ENCODE measurements at regions not wholly inside any gene's neighbourhood (a gene's known extent, or its start where the extent isn't known, plus 50 kb on each side); places are given as distances from the start of the nearest gene placed in this dataset.
"Not testable (repeated sequence)": the region's sequence is repeated elsewhere in the genome, so short reads cannot be mapped to it uniquely, and the experiment has no call there.

DNA sequence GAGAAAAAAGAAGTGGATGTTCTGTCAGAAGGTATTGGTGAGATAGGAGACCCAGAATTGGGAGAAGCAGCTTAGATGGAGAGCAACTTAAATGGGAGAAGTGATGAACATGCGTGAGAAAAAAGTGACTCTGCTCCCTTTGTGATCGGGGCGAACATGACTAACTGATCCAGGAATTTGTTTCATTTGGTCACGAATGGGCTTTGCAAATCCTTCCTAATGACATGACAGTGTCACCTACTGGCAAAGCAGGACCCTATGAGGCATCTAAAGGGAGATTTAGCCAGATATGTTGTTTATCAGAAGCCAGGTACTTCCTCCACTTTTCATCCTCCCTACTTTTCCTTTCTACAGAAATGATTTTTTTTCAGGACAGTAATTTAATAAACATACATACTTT, 787.4 kb upstream of the RGMB start:
- intact Hi-C loops (cut with DNase I), result no loop called here

DNA sequence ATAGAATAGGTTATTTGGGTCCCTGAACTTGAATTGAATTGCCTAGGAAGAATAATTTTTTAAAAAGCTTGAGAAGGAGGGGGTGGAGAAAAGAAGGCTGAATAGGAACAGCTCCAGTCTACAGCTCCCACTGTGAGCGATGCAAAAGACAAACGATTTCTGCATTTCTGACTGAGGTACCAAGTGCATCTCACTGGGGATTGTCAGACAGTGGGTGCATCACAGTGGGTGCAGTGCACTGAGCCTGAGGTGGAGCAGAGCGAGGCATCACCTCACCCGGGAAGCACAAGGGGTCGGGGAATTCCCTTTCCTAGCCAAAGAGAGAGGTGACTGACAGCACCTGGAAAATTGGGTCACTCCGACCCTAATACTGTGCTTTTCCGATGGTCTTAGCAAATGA, 782.2 kb upstream of the RGMB start:
- ATAC-seq (ENCODE audit: low FRiP score) (no peak), DNase-seq (no peak)
- Histone ChIP-seq H3K4me3 (ENCODE audit: low read length in 2 of 2) (no peak overlapping the region), H3K36me3 (ENCODE audit: control insufficient read depth in 1 of 2, insufficient read depth in 2 of 2, low read length in 1 of 2) (no peaks in the 10 kb centered on the region), H3K9me3 (ENCODE audit: control insufficient read depth, low read length) (no peaks in the 10 kb centered on the region), H3K27me3 (ENCODE audit: control insufficient read depth in 1 of 2, insufficient read depth in 2 of 2, low read length in 1 of 2) (no peaks in the 10 kb centered on the region), H3K27ac (ENCODE audit: low read depth in 1 of 2, low read length in 2 of 2) (no peak overlapping the region), H3K4me1 (ENCODE audit: control insufficient read depth in 1 of 2, insufficient read depth in 2 of 2, low read length in 2 of 2) (no peaks in the 10 kb centered on the region)
- WGBS, 2 donors, result 84 to 87% methylated on average over 7 of the region's 7 CpGs
- intact Hi-C loops (cut with DNase I), result no loop called here

More for the DNA sequence above, 787.4 kb upstream of the RGMB start:
- Histone ChIP-seq H3K9me3 (ENCODE audit: control insufficient read depth, low read length) (no peaks in the 10 kb centered on the region), H3K4me1 (ENCODE audit: control insufficient read depth in 1 of 2, insufficient read depth in 2 of 2, low read length in 2 of 2) (no peaks in the 10 kb centered on the region), H3K27ac (ENCODE audit: low read depth in 1 of 2, low read length in 2 of 2) (no peak overlapping the region), H3K27me3 (ENCODE audit: control insufficient read depth in 1 of 2, insufficient read depth in 2 of 2, low read length in 1 of 2) (no peaks in the 10 kb centered on the region), H3K36me3 (ENCODE audit: control insufficient read depth in 1 of 2, insufficient read depth in 2 of 2, low read length in 1 of 2) (no peaks in the 10 kb centered on the region), H3K4me3 (ENCODE audit: low read length in 2 of 2) (no peak overlapping the region)
- ATAC-seq (ENCODE audit: low FRiP score) (no peak), DNase-seq (no peak)
- WGBS, 2 donors, result 60 to 68% methylated on average over 4 of the region's 4 CpGs

DNA sequence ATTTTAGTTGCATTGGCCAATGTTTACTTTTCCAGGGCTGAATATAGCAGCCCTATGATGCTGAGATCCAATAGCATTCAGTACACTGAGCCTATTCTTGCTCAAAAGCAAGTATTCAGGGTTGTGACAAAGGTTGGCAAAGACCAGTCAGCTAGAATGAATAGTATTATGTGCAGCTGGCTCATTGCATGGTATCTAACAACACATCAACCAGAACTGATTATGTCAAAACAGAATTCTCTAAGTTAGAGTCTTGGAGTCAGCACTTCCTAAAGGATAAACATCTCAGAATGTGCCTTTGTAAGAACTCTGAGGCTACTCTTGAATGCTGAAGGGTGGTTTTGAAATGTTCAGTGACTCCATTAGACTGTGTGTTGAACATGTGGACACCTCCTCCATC, 774.5 kb upstream of the RGMB start:
- no peak for ATAC-seq (ENCODE audit: low FRiP score)

DNA sequence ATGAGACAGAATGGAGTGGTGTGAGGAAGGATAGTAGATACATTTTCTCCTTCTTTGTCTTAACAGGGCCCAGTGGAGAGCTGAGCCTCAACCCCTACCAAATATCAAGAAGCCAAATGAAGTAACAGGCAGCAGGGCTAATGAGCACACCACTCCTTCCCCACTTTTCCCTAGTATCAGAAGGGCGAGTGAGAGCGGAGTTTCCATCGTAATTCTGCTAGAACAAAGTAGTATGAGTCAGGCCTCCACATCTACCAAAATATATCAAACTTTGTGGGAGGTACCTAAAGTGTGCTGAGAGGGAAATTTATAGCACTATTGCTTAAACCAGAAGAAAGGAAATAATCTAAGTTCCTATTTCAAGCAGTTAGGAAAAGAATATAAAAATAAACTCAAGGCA, 769.0 kb upstream of the RGMB start:
- no peak for ATAC-seq (ENCODE audit: low FRiP score)
- H3K36me3 ChIP-seq (ENCODE audit: control insufficient read depth in 1 of 2, insufficient read depth in 2 of 2, low read length in 1 of 2), result no peaks in the 10 kb centered on the region
- H3K27ac ChIP-seq (ENCODE audit: low read depth in 1 of 2, low read length in 2 of 2), result no peak overlapping the region
- no peaks in the 10 kb centered on the region for H3K9me3 ChIP-seq (ENCODE audit: control insufficient read depth, low read length)
- H3K4me1 ChIP-seq (ENCODE audit: control insufficient read depth in 1 of 2, insufficient read depth in 2 of 2, low read length in 2 of 2), result no peaks in the 10 kb centered on the region
- H3K4me3 ChIP-seq (ENCODE audit: low read length in 2 of 2), result no peak overlapping the region
- DNase-seq, result no peak
- intact Hi-C loops (cut with DNase I), result no loop called here
- H3K27me3 ChIP-seq (ENCODE audit: control insufficient read depth in 1 of 2, insufficient read depth in 2 of 2, low read length in 1 of 2), result no peaks in the 10 kb centered on the region
- 85 to 88% methylated on average over 3 of the region's 3 CpGs for WGBS, 2 donors

More for the DNA sequence above, 774.5 kb upstream of the RGMB start:
- H3K27me3 ChIP-seq (ENCODE audit: control insufficient read depth in 1 of 2, insufficient read depth in 2 of 2, low read length in 1 of 2), result no peaks in the 10 kb centered on the region
- H3K4me3 ChIP-seq (ENCODE audit: low read length in 2 of 2), result no peak overlapping the region
- DNase-seq, result no peak
- no peaks in the 10 kb centered on the region for H3K9me3 ChIP-seq (ENCODE audit: control insufficient read depth, low read length)
- H3K4me1 ChIP-seq (ENCODE audit: control insufficient read depth in 1 of 2, insufficient read depth in 2 of 2, low read length in 2 of 2), result no peaks in the 10 kb centered on the region
- intact Hi-C loops (cut with DNase I), result no loop called here
- H3K27ac ChIP-seq (ENCODE audit: low read depth in 1 of 2, low read length in 2 of 2), result no peak overlapping the region
- no peaks in the 10 kb centered on the region for H3K36me3 ChIP-seq (ENCODE audit: control insufficient read depth in 1 of 2, insufficient read depth in 2 of 2, low read length in 1 of 2)

DNA sequence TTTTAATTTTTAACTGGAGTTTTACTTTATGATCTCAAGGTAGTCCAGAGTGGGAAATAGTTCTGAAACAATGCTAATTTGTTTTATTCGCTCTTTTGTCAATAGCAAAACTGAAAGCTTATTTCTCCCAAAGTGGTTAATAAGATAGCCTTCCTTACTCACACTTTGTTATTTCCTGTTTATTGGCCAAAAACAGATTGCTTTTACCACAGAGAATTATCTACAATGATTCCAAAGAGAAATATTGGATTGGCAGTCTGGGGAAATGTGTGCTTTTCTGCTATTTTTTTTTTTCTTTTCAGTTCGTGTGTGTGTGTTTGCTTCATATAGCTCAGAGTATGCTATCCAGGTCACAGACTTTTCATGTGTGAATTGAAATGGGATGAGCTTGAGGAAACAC, 756.7 kb upstream of the RGMB start:
- H3K27ac ChIP-seq (ENCODE audit: low read depth in 1 of 2, low read length in 2 of 2), result no peak overlapping the region
- 63 to 64% methylated on average over 2 of the region's 2 CpGs for WGBS, 2 donors
- H3K36me3 ChIP-seq (ENCODE audit: control insufficient read depth in 1 of 2, insufficient read depth in 2 of 2, low read length in 1 of 2), result no peaks in the 10 kb centered on the region
- no peaks in the 10 kb centered on the region for H3K27me3 ChIP-seq (ENCODE audit: control insufficient read depth in 1 of 2, insufficient read depth in 2 of 2, low read length in 1 of 2)
- intact Hi-C loops (cut with DNase I), result no loop called here
- ATAC-seq (ENCODE audit: low FRiP score) (no peak), DNase-seq (no peak)
- H3K4me3 ChIP-seq (ENCODE audit: low read length in 2 of 2), result no peak overlapping the region
- H3K4me1 ChIP-seq (ENCODE audit: control insufficient read depth in 1 of 2, insufficient read depth in 2 of 2, low read length in 2 of 2), result no peaks in the 10 kb centered on the region
- no peaks in the 10 kb centered on the region for H3K9me3 ChIP-seq (ENCODE audit: control insufficient read depth, low read length)

DNA sequence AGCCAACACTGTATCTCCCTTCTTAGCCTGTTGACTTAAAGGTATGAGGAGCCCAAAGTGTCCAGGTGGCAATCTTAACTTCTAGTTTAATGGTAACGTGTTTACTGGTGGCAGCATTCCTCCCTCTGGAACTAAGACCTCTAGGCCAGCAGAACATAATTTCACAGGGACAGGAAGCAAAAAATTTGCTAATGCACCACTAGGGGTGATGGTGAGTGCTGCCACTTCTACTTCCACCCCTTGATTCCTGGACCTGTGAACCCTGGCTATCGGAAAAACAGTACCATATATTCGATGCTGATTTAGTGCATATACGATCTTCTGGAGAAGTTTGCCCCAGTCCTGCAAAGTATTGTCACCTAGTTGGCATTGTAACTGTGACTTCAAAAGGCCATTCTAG, 743.2 kb upstream of the RGMB start:
- DNase-seq; H3K27me3 ChIP-seq (ENCODE audit: control insufficient read depth in 1 of 2, insufficient read depth in 2 of 2, low read length in 1 of 2); H3K27ac ChIP-seq (ENCODE audit: low read depth in 1 of 2, low read length in 2 of 2); H3K36me3 ChIP-seq (ENCODE audit: control insufficient read depth in 1 of 2, insufficient read depth in 2 of 2, low read length in 1 of 2); H3K4me1 ChIP-seq (ENCODE audit: control insufficient read depth in 1 of 2, insufficient read depth in 2 of 2, low read length in 2 of 2); H3K9me3 ChIP-seq (ENCODE audit: control insufficient read depth, low read length); intact Hi-C loops (cut with DNase I); ATAC-seq (ENCODE audit: low FRiP score); H3K4me3 ChIP-seq (ENCODE audit: low read length in 2 of 2): not testable (repeated sequence)
- 82 to 85% methylated on average over 4 of the region's 4 CpGs for WGBS, 2 donors

DNA sequence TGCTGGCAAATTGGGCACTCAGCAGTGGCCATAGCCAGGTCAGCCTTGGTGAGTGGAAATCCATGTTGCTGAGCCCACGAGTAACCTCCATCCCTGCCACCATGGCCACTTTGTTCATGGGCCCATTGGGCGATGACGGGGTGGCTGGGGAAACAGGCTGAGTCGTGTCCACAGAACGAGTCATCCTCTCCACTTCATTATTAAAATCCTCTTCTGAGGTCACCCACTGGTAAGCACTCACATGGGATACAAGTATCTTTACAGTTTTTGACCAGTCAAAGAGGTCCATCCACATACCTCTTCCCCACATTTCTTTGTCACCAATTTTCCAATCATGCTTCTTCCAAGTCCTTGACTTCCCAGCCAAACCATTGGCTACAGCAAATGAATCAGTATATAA, 742.4 kb upstream of the RGMB start:
- H3K27me3 ChIP-seq (ENCODE audit: control insufficient read depth in 1 of 2, insufficient read depth in 2 of 2, low read length in 1 of 2); H3K4me3 ChIP-seq (ENCODE audit: low read length in 2 of 2); H3K4me1 ChIP-seq (ENCODE audit: control insufficient read depth in 1 of 2, insufficient read depth in 2 of 2, low read length in 2 of 2); H3K36me3 ChIP-seq (ENCODE audit: control insufficient read depth in 1 of 2, insufficient read depth in 2 of 2, low read length in 1 of 2); H3K27ac ChIP-seq (ENCODE audit: low read depth in 1 of 2, low read length in 2 of 2); H3K9me3 ChIP-seq (ENCODE audit: control insufficient read depth, low read length); DNase-seq; intact Hi-C loops (cut with DNase I); ATAC-seq (ENCODE audit: low FRiP score): not testable (repeated sequence)
- 80 to 85% methylated on average over 5 of the region's 5 CpGs for WGBS, 2 donors

DNA sequence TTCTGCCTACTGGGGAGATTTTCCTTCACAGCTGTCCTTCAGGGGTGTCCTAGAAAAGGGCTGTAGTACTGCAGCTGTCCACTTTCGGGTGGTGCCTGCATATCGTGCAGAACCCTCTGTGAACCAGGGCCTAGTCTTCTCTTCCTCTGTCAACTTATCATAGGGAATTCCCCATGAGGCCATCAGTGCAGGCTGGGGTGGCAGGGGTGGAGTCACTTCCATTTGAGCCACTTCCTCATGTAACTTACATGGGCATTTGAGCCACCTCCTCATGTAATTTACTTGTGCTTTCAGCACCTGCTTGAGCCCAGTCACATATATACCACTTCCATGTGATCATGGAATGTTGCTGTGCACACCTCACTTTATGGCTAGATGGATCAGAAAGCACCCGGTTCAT, 742.0 kb upstream of the RGMB start:
- no peak for ATAC-seq (ENCODE audit: low FRiP score)
- DNase-seq, result no peak
- H3K4me3 ChIP-seq (ENCODE audit: low read length in 2 of 2), result no peak overlapping the region
- intact Hi-C loops (cut with DNase I), result no loop called here
- WGBS, 2 donors, result 86 to 89% methylated on average over 3 of the region's 3 CpGs
- H3K9me3 ChIP-seq (ENCODE audit: control insufficient read depth, low read length), result peaks cover 2% of the 10 kb centered on the region
- H3K27me3 ChIP-seq (ENCODE audit: control insufficient read depth in 1 of 2, insufficient read depth in 2 of 2, low read length in 1 of 2), result no peaks in the 10 kb centered on the region
- no peaks in the 10 kb centered on the region for H3K4me1 ChIP-seq (ENCODE audit: control insufficient read depth in 1 of 2, insufficient read depth in 2 of 2, low read length in 2 of 2)
- no peak overlapping the region for H3K27ac ChIP-seq (ENCODE audit: low read depth in 1 of 2, low read length in 2 of 2)
- no peaks in the 10 kb centered on the region for H3K36me3 ChIP-seq (ENCODE audit: control insufficient read depth in 1 of 2, insufficient read depth in 2 of 2, low read length in 1 of 2)

DNA sequence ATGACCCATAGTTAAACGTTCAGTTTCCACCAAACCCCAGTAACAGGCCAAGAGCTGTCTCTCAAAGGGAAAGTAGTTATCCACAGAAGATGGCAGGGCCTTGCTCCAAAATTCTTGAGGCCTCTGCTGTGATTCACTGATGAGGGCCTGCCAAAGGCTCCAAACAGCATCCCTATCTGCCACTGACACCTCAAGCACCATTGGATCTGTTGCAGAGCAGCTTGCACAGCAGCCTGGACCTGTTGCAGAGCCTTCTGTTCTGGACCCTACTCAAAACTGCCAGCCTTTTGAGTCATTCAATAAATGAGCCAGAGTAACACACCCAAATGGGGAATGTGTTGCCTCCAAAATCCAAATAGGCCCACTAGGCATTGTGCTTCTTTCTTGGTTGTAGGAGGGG, 741.5 kb upstream of the RGMB start:
- intact Hi-C loops (cut with DNase I), result no loop called here
- Histone ChIP-seq H3K9me3 (ENCODE audit: control insufficient read depth, low read length) (peaks cover 2% of the 10 kb centered on the region), H3K27ac (ENCODE audit: low read depth in 1 of 2, low read length in 2 of 2) (no peak overlapping the region), H3K36me3 (ENCODE audit: control insufficient read depth in 1 of 2, insufficient read depth in 2 of 2, low read length in 1 of 2) (no peaks in the 10 kb centered on the region), H3K4me3 (ENCODE audit: low read length in 2 of 2) (no peak overlapping the region), H3K27me3 (ENCODE audit: control insufficient read depth in 1 of 2, insufficient read depth in 2 of 2, low read length in 1 of 2) (no peaks in the 10 kb centered on the region), H3K4me1 (ENCODE audit: control insufficient read depth in 1 of 2, insufficient read depth in 2 of 2, low read length in 2 of 2) (no peaks in the 10 kb centered on the region)
- no peak for DNase-seq
- no peak for ATAC-seq (ENCODE audit: low FRiP score)
- WGBS, 2 donors, result 53 to 61% methylated on average over 1 of the region's 1 CpG

Measured in aorta (tissue), 5 donors.